Hematopoietic multipotent progenitor cell treated with erythropoietin and hydrocortisone succinate and interleukin-3 and kit ligand, for 4 days (in vitro differentiated cells): ENCODE measurements at regions not wholly inside any gene's neighbourhood (a gene's known extent, or its start where the extent isn't known, plus 50 kb on each side); places are given as distances from the start of the nearest gene placed in this dataset.
"Not testable (repeated sequence)": the region's sequence is repeated elsewhere in the genome, so short reads cannot be mapped to it uniquely, and the experiment has no call there.

Source experiments
- DNase-seq: peaks from one replicate; pipeline ENCODE4 v3.0.0-alpha.2; 2015

- DNase-seq = no peak
These were observed 224.8 kb upstream of the SEMA6A start for GRCh38 chr5:116799401-116799800.

GRCh38 chr5:116795189-116795588 is 220.6 kb upstream of the SEMA6A start:
- DNase-seq = no peak

GRCh38 chr5:116789522-116789921 is 214.9 kb upstream of the SEMA6A start:
- DNase-seq = no peak

DNA sequence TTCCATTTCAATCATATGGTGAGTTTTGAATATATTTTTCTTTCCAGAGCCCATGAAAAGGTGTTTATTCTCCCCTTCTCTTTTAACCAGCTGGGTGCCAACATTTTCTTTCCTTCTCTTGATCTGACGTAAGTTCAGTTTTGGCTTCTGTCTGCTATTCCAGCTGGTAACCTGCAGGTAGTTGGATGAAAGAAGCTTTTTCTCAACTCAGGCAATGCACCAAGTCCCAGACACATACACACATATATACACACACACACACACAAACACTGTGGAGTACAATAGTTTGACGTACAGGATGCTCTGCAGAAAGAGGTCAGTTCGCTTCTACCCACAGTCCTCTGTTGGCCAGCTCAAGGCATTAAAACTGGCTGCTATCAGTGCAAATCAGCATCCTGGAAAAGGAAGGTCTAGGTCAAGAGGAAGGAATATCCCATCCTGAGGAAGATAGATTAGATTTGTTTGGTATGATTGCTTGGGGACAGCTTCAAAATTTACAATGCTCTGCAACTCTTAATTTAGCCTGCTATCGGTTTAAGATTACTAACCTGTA is 214.3 kb upstream of the SEMA6A start:
- DNase-seq = no peak

DNA sequence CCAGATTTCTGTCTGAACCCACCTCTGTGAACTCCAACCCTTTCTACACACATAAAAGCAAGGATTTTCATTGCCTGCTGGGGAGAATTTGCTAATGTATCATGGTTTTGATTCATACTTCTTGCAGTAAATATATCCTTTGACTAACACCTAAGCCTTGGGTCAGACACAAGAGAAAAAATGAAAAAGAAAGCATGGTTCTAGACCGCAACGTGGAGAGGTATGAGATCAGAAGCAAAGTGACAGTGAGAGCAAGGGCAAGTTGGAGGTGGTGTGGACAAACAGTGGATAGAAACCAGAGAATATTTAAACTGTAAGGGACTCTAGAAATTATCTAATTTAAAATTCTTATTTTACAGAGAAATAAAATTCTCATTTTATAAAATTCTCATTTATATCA is 212.9 kb upstream of the SEMA6A start:
- DNase-seq = no peak

- DNase-seq = no peak
These were observed 210.5 kb upstream of the SEMA6A start for GRCh38 chr5:116785106-116785505.

DNA sequence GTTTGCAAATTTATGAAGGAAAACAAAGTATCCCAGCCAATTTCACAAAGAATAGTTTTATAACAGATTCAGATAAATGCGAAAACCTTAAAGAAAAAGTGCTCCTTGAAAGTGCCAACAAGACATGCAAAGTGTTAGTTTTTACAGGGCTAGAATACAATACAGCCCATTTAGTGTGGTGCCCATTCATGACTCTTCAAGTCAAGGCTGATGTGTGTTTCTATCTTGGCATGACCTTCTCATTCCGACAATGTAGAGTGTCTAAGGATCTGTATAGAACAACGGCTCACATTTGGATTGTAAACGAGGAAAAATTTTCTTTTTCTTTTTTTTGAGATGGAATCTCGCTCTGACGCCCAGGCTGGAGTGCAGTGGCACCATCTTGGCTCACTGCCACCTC is 205.2 kb upstream of the SEMA6A start:
- DNase-seq = no peak

DNA sequence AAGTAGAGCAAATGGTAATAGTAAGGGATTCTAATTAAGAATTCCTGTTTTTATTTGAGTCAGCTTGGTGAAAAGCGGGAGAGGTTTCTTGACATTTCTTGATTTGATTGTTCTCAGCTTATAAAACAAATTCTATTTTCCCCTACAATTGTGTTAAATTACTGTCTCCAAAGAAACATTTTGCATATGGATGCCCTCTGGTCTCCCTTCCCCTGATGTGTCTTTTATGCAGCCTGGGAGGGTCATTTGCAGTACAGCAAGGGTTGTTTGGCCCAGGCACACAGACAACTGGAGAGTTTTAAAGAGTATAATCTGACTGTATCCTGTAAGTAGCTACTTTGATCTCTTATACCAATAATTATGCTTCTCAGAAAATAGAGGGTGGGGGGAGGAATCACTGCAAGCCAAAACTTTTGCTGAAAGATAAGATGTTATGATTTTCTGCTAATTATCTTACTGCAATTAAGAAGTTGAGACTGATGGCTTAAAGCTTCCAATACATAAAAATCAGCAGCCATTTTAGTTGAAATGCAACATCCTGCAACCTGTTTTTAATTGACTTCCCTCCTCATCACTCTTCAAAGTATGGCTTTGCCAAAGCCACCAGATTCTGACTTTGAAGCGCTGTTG is 204.1 kb upstream of the SEMA6A start:
- DNase-seq = no peak

DNA sequence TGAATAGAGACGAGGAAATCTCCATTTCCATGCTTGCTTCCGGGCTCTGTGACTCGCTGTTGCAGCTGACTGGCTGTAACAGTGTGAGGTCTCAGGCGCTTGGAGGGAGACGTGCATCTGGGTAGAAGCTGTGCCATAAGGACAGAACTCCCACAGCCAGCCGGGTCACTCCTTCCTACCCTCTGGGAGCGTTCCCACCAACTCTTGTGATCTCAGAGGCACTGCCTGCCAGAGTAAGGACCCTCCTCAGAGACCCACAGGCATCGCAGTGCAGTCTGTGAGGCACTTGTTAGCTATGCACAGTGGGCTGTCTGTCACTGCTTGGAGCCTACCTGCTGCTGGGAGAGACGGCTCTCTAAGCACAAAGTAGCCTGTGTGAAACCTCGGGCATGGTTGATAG is 203.4 kb upstream of the SEMA6A start:
- DNase-seq = no peak

DNA sequence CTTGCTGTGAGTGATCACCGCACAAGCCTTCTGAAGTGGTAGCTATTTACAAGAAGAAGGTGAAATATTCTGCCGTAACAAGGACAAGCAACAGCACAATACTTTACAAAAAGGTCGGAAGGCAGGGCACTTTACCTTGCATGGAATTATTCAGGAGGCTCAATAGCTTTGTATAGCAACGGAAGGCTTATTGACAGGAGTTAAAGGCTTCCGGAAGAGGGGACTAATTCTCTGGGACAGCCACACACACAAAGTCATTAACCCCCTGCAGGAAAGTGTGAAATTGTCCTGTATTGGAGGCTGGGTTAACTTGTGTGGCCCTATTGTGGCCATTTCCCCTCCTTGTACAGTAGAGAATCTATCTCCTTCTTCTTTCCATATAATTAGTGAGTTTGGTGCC is 199.3 kb upstream of the SEMA6A start:
- DNase-seq = no peak

GRCh38 chr5:116772806-116773205 is 198.2 kb upstream of the SEMA6A start:
- DNase-seq = no peak

GRCh38 chr5:116772152-116772501 is 197.5 kb upstream of the SEMA6A start:
- DNase-seq = no peak

DNA sequence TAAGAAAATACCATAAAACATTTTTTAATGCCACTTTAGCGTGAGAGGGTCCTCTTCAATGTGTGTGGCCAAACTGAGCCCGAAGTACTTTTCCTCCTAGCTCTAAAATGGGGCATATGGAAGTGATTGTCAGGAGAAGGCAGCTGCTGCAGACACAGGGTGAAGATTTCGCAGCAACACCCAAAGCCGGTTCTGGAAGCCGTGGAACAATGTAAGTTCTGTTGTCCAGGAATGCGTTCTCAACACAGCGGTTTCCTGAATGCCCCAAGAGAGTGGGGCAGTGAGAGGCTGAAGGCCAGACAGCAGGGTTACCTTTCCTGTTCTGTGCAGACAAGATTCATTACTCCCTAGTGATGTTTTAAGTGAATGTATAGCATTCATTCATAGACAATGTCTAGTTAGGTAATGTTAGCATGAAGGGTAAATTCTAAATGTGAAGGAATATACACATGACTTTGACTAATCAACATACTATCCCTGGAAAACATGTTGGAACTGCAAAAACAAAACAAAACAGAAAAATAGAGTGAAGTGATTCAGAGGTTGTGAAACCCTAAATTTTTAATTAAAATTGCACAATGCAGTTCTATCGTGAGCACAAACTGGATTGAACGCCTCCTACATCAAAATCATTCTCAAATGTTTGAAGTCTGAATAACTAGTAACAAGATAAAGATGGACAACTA is 197.0 kb upstream of the SEMA6A start:
- no peak for DNase-seq

DNA sequence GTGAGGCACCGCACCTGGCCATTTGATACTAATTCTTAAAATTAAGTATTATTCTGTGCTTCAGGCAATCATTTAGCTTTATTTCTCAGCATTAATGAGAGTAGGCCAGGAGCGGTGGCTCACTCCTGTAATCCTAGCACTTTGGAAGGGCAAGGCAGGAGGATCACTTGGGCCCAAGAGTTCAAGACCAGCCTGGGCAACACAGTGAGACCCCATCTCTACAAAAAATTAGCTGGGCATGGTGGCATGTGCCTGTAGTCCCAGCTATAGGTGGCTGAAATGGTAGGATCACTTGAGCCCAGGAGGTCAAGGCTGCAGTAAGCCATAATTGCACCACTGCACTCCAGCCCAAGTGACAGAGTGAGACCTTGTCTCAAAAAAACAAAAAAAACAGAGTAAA is 195.3 kb upstream of the SEMA6A start:
- DNase-seq = not testable (repeated sequence)

DNA sequence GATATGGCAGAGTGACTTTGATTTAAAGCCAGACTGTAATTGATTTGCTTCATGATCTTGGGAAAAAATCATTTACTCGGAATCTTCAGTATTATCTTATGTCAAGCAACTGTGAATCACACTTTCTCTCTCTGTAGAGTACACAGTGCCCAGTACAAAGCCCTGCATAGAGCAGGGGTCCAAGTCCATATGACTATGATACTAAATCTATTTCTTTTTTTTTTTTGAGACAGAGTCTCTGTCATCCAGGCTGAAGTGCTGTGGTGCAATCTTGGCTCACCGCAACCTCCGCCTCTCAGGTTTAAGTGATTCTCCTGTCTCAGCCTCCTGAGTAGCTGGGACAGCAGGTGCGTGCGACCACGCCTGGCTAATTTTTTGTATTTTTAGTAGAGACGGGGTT is 194.8 kb upstream of the SEMA6A start:
- DNase-seq = no peak

DNA sequence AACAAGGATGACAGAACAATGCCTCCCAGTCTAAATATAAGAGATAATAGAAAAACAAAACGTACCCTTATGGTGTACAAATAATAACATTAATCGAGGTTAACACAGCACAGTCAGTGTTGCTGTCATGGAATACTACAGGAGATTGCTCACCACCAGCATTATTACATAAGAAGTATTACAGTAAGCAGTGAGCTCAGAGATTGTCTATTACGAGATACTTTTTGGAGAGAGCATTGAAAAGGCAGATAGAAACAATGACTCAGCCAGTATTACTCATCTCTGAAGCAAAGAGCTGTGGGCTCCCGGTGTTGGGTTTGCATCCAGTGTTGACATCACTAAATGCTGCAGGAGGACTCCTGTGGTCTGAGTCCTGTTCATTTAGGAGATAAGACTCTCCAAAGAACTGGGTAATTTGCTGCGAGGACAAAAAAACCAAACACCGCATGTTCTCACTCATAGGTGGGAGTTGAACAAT is 191.9 kb upstream of the SEMA6A start:
- DNase-seq = peak; percentile 9

GRCh38 chr5:116765441-116765840 is 190.8 kb upstream of the SEMA6A start:
- no peak for DNase-seq

DNA sequence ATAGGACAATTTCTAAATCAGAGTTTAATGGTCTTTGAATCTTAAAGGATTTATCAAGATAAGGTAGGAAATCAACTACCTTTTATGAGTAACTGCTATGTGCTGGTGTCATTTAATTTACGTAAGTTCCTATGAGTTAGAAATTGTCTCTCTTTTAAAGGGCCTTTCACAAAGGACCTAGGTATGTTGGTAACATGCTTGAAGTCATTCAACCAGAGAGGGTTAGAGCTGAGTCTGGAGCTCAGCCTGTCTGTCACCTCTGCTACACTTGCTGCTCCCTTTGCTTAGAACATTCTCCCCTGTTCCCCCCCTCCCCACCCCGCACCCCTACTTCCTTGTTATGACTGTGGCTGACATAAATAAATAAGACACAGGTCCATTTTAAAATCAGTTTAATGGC is 190.3 kb upstream of the SEMA6A start:
- no peak for DNase-seq

DNA sequence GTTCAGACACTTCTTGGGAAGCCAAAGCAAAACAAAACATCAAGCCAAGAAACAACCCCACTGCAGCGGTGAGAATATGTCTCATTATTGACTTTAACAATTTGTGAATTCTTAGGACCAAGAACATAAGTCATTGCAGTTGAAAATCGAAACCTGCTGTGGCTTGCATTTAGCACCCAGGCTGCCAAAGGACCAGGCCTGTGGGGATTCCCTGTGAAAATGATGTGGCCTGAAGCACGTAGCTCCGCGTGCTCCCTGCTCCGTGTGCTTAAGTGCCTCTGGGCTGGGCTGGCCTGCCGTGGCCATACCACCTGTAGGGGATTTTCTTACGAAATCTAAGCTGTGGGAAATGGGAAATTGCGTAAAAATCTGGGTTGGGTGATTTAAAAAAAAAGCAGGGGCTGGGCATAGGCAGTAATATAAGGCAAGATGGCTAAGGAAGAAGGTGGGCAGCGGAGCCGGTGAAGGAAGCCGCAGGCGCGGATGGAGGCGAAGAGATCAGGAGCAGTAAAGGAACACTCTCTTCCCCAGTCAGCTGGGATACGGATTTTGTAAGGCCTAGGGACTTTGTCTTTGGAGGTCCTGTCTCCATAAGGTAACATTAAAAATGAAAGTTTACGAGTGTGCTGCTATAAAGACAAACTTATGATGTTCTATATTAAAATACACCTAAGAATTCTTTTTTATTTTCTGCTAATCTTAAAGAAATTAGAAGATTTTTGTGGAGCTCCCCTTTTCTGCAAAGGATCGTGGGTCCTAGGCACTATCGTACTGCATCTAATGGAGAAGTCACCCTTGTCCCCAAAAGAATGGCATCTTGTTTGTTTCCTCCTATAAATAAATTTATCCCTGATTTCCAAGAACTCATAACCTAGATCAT is 189.6 kb upstream of the SEMA6A start:
- no peak for DNase-seq

GRCh38 chr5:116759860-116760640 is 185.4 kb upstream of the SEMA6A start:
- no peak for DNase-seq

DNA sequence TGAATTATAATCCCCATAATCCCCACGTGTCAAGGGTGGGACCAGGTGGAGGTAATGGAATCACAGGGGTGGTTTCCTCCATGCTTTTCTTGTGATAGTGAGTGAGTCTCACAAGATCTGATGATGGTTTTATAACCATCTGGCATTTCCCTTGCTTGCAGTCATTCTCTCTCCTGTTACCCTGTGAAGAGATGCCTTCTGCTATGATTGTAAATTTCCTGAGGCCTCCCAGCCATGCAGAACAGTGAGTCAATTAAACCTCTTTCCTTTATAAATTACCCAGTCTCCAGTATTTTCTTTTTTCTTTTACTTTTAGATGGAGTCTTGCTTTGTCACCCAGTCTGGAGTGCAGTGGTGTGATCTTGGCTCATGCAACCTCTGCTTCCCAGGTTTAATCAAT is 182.7 kb upstream of the SEMA6A start:
- no peak for DNase-seq

- peak; percentile 7 for DNase-seq
These were observed 181.9 kb upstream of the SEMA6A start for GRCh38 chr5:116756531-116756930.

DNA sequence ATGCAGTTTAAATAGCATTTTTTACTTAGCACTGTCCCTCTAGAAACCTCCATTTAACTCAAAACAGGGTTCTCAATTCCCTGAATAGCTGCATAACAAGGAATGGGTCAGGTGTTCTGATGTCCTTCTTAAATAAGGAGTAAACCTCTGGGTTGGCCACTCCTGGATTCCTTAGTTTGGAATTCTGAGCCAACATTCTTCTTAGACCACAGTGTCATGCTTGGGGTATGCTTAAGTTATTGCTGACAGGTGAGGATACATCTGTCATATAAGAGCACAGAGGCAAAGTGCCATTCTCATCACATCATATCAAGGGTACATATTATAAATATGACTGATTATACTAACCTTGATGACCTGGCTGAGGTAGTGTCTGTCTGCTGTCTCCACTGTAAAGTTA is 179.9 kb upstream of the SEMA6A start:
- DNase-seq = no peak
